ENCODE measurements at regions not wholly inside any gene's neighbourhood (a gene's known extent, or its start where the extent isn't known, plus 50 kb on each side); places are given as distances from the start of the nearest gene placed in this dataset.

DNA sequence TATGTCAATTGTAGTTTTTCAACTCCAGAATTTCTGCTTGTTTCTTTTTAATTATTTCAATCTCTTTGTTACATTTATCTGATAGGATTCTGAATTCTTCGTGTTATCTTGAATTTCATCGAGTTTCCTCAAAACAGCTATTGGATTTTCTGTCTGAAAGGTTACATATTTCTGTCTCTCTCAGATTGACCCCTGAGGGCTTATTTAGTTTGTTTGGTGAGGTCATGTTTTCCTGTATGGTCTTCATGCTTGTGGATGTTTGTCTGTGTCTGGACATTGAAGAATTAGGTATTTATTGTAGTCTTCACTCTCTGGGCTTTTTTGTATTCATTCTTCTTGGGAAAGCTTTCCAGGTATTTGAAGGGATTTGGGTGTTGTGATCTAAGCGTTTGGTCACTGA, 85.6 kb downstream of the SNAPC1 start:
- no peak for DNase-seq (ENCODE audit: low spot score)

DNA sequence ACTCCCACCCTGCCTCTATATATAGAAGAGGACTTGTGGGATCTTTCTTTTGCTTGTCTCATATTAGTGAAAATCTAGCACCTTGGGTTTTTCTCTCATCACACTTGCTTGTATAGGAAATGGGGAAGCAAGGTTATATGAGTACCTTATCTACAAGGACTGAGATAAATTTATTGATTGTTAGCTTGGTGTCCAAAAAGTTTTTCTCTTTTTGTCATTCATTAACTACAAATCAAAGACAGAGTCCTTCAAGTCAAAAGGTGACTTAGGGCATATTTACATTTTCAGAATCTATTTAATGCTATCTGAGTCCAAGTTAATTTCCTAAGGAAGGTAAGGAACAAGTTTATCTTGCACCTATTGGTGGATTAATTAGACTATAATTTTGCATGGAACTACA, 92.7 kb downstream of the SNAPC1 start:
- no peak for DNase-seq (ENCODE audit: low spot score)

DNA sequence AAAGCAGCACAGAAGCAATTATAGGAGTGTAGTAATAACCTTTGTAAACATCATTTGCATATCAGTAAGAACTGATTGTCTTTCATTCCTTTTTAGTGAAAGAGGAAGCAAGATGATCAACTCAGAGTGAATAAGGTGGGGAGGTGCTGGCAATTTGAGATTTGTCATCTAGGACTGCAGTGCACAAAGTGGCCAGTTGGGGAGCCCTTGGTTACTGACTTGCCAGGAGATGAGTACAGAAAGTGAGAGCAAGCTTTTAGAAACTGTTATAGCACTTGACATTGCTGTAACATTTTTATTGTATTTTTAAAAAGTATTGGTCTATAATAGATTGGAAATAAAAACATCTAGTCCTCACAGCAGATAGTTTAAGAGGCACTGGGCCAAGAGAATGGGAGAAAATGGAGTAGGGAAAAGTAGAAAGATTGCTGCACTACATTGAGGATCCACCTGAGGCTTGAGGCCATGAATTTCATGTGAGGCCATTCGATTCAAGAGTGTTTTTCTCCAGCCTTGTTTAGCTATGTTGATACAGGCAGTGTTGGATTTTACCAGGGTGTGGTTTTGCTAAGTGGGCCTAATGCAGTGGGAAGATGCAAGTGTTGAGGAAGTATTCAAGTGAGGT, 98.2 kb downstream of the SNAPC1 start:
- peak; percentile 66 for DNase-seq (ENCODE audit: low spot score)

GRCh38 chr14:61861320-61861865, 99.2 kb downstream of the SNAPC1 start:
- no peak for DNase-seq (ENCODE audit: low spot score)

GRCh38 chr14:61864329-61864898, 102.2 kb downstream of the SNAPC1 start:
- DNase-seq (ENCODE audit: low spot score) = no peak

DNA sequence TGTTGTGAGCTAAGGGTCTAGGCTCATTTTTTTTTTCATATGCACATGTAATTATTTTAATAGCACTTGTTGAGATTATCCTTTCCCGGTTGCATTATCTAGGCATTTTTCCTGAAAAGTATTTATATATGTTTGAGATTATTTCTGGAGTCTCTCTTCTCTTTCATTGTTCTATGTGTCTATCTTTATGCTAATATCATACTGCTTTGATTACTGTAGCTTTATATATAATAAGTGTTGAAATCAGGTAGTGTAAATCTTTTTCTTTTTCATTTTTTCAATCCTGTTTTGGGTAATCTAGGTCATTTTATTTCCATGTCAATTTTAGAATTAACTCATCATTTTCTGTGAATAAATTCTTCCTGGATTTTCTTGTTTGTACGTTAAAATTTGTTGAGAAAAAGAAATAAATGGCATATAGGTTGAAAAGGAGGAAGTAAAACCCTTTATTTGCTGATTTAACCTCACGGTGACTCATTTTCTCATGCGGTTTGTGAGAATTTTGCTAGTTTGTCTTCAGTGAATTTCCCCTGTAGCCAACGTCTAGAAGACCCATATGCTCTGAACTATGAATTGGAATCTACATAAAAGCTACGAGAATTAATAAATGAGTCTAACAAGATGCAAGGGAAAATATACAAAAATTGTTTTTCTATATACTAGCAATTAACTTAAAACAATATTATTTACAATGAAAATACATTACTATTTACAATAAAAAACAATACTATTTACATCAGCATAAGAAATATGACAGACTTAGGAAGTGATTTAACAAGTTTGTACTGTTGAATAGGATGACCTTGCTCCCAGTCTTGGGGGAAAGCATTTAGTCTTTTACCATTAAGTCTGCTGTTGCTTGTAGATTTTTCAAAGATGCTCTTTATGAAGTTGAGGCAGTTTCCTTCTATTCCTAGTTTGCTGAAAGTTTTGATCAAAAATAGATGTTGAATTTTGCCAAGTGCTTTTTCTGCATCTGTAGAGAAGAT, 105.0 kb downstream of the SNAPC1 start:
- DNase-seq (ENCODE audit: low spot score) = no peak

DNA sequence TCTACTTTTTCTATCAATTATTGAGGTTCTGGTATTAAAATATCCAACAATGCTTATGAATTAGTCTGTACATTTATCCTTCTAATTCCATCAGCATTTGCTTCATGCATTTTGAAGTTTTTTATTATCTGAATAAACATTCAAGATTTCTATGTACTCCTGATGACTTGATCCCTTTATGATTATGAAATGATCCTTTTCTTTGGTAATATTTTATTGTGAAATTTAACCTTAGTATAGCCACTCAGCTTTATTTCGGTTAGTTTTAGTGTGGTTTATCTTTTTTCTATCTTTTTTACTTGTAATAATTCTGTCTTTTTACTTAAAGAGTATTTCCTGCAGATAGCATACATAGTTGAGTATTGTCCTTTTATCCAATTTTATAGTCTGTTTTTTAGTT, 106.6 kb downstream of the SNAPC1 start:
- no peak for DNase-seq (ENCODE audit: low spot score)

DNA sequence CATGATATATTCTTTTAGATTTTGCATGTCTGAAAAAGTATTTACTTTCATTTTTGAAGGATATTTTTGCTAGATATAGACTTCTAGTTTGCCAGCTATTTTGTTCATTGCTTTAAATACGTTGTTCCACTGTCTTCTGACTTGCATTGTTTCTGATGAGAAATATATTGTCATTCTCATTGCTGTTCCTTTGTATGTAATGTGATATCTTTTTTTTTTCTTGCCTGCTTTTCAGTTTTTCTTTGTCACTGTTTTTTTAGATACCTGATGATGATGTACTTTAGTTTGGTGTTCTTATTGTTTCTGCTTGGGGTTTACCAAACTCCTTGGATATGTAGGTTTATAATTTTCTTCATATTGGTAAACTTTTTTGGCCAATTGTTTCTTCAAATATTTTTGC, 107.9 kb downstream of the SNAPC1 start:
- no peak for DNase-seq (ENCODE audit: low spot score)

DNA sequence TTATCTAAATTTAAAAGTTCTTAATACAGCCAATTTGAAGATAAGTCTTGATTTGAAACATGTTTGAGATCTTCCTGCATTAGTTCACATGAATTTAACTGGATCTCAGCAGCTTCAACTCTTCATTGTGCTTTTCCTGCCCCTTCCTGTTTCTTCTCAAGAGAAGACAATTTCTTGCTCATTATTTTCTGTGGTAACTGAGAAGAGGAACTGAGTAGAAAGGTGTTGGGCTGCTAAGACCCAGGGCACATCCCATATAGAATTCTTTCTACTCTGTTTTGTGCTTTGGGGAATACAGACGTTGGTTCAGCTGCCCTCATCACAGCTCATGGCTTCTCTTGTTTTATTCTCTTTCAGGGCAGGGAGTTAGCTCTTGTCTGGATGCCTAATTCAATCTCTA, 110.2 kb downstream of the SNAPC1 start:
- no peak for DNase-seq (ENCODE audit: low spot score)

GRCh38 chr14:61875483-61875882, 113.3 kb downstream of the SNAPC1 start:
- no peak for DNase-seq (ENCODE audit: low spot score)

GRCh38 chr14:61876362-61877034, 114.3 kb downstream of the SNAPC1 start:
- DNase-seq (ENCODE audit: low spot score) = no peak

GRCh38 chr14:61877035-61877390, 114.8 kb downstream of the SNAPC1 start:
- DNase-seq (ENCODE audit: low spot score) = no peak

DNA sequence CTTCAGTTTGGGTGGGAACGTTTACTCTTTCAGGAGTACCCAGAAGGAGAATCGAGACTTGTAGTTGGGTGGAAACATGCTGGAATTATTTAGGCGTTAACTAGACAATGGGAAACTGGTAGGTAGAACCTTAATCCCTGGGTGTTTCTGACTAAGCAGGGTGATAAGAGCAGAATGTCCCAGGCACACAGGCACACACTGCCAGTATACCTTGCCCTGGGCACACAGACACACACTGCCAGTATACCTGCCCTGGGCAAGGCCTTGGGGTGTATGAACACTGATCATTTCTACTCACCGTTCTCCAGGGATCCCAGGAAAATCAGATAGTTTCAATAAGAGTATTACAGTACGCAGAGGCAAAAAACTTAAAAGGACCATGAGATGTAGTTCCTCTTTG, 115.5 kb downstream of the SNAPC1 start:
- DNase-seq (ENCODE audit: low spot score) = no peak

GRCh38 chr14:61878931-61879330, 116.7 kb downstream of the SNAPC1 start:
- no peak for DNase-seq (ENCODE audit: low spot score)

- DNase-seq (ENCODE audit: low spot score) = no peak
These were observed 118.8 kb downstream of the SNAPC1 start for GRCh38 chr14:61881046-61881445.

DNA sequence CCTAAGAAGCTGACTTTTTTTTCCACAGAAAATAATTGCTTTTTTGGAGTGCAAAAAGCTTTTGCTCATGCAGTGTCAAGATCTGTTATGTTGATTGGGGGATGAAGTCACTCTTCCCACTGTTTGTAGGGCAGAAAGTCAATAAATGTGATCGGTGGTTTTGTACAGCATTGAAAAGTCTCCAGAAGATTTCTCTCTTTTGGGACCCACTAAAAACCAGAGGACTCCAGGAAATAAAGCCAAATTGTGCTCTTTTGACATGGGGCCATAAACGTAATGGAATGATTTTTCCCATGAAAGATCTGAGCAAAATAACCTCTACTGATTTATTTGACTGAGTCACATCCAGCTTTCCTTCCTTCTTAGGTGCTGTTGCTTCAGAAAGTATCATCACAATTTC, 122.5 kb downstream of the SNAPC1 start:
- DNase-seq (ENCODE audit: low spot score) = no peak

GRCh38 chr14:61885203-61885961, 123.2 kb downstream of the SNAPC1 start:
- DNase-seq (ENCODE audit: low spot score) = no peak

DNA sequence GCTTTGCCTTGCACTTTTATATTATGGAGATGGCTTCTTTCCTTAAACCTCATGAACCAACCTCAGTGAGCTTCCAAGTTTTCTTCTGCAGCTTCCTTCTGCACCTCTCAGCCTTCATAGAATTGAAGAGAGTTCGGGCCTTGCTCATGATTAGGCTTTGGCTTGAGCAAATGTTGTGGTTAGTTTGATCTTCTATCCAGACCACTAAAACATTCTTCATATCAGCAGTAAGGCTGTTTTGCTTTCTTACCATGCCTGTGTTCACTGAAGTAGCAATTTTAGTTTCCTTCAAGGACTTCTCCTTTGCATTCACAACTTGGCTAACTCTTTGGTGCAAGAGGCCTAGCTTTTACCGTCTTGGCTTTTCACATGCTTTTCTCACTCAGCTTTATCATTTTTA, 125.4 kb downstream of the SNAPC1 start:
- no peak for DNase-seq (ENCODE audit: low spot score)

- no peak for DNase-seq (ENCODE audit: low spot score)
These were observed 127.7 kb downstream of the SNAPC1 start for GRCh38 chr14:61889914-61890351.

- no peak for DNase-seq (ENCODE audit: low spot score)
These were observed 128.9 kb downstream of the SNAPC1 start for GRCh38 chr14:61891170-61891569.

DNA sequence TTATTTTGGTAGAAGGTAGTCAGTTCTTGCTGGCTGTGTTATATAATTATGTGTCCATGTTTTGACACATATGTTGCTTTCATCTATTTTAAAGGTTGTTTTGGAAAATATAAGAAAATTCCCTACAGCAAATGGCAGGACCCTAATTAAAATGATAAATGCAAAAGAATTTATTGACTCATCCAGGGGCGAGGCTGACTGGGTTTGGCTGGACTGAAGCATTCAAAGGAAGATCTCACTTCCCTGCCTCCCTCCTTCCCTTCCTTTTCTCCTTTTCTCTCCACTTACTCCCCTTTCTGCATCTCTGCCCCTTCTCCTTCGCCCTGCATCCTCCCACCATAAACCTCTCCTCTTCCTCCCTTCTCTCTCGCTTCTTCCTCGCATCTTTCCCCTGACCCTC, 129.6 kb downstream of the SNAPC1 start:
- DNase-seq (ENCODE audit: low spot score) = no peak

Data from RKO (cell line).